Parathyroid adenoma (tissue), 2 donors: ENCODE measurements at regions not wholly inside any gene's neighbourhood (a gene's known extent, or its start where the extent isn't known, plus 50 kb on each side); places are given as distances from the start of the nearest gene placed in this dataset.

Source experiments
- H2AFZ ChIP-seq: fragments of 300-600 bp; sonication (generic); one replicate; pipeline ENCODE4 v1.7.0; 2017; ENCODE audit warnings: antibody characterized with exemption, mild to moderate bottlenecking
- H3K27ac ChIP-seq: fragments of 300-600 bp; sonication (generic); one replicate; pipeline ENCODE4 v1.7.0; 2017
- H3K27me3 ChIP-seq: fragments of 300-600 bp; sonication (generic); one replicate; pipeline ENCODE4 v1.7.0; 2017; ENCODE audit warnings: low read length; ENCODE audit not compliant: control insufficient read depth, insufficient read depth
- H3K36me3 ChIP-seq: fragments of 300-600 bp; sonication (generic); one replicate; pipeline ENCODE4 v1.7.0; 2017; ENCODE audit warnings: low read length; ENCODE audit not compliant: control insufficient read depth, insufficient read depth
- H3K4me1 ChIP-seq: fragments of 300-600 bp; sonication (generic); one replicate; pipeline ENCODE4 v1.7.0; 2017; ENCODE audit warnings: control low read depth
- H3K4me2 ChIP-seq: fragments of 300-600 bp; sonication (generic); one replicate; pipeline ENCODE4 v1.7.0; 2017; ENCODE audit warnings: low read length
- H3K4me3 ChIP-seq: fragments of 300-600 bp; sonication (generic); one replicate; pipeline ENCODE4 v1.7.0; 2017; ENCODE audit warnings: low read depth, low read length
- H3K79me2 ChIP-seq: fragments of 300-600 bp; sonication (generic); one replicate; pipeline ENCODE4 v1.7.0; 2017; ENCODE audit warnings: control low read depth
- H3K9ac ChIP-seq: fragments of 300-600 bp; sonication (generic); one replicate; pipeline ENCODE4 v1.7.0; 2017; ENCODE audit warnings: mild to moderate bottlenecking
- H3K9me3 ChIP-seq: fragments of 300-600 bp; sonication (generic); one replicate; pipeline ENCODE4 v1.7.0; 2017; ENCODE audit warnings: low read length; ENCODE audit not compliant: control insufficient read depth
- TF ChIP-seq, protein P1 (sequence below): fragments of 300-600 bp; sonication (generic); IDR thresholded peaks from one replicate; pipeline ENCODE4 v1.7.0; 2017; ENCODE audit warnings: antibody characterized with exemption, mild to moderate bottlenecking
- donor health status: primary hyperparathyroidism.

DNA sequence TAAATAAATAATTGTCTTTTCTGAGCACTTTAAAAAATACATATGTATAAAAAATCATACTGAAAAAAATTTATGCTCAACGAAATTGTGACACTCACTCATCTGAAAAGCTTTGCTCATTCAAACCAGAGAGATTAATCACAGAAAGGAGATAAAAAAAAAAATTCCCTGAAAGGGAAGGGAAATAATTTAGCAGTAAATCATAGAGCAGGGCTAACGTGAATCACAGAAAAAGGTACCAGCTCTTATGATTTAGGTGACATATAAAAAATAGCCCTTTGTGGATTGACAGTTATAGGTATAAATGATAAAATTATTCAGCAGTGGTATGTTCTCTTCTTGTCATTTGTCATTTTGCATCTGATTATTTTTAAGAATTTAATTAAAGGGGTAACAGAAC, 552.7 kb upstream of the TENM3 start:
- TF ChIP-seq, protein P1, sequence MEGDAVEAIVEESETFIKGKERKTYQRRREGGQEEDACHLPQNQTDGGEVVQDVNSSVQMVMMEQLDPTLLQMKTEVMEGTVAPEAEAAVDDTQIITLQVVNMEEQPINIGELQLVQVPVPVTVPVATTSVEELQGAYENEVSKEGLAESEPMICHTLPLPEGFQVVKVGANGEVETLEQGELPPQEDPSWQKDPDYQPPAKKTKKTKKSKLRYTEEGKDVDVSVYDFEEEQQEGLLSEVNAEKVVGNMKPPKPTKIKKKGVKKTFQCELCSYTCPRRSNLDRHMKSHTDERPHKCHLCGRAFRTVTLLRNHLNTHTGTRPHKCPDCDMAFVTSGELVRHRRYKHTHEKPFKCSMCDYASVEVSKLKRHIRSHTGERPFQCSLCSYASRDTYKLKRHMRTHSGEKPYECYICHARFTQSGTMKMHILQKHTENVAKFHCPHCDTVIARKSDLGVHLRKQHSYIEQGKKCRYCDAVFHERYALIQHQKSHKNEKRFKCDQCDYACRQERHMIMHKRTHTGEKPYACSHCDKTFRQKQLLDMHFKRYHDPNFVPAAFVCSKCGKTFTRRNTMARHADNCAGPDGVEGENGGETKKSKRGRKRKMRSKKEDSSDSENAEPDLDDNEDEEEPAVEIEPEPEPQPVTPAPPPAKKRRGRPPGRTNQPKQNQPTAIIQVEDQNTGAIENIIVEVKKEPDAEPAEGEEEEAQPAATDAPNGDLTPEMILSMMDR: no peak
- no peak overlapping the region for H3K27ac ChIP-seq
- H3K9ac ChIP-seq: no peak overlapping the region
- H3K4me2 ChIP-seq: no peak overlapping the region
- H3K4me3 ChIP-seq: no peak overlapping the region
- H3K9me3 ChIP-seq: no peaks in the 10 kb centered on the region
- H3K79me2 ChIP-seq: no peaks in the 10 kb centered on the region
- H3K36me3 ChIP-seq: no peaks in the 10 kb centered on the region
- no peaks in the 10 kb centered on the region for H3K27me3 ChIP-seq
- no peaks in the 10 kb centered on the region for H3K4me1 ChIP-seq
- no peak overlapping the region for H2AFZ ChIP-seq

DNA sequence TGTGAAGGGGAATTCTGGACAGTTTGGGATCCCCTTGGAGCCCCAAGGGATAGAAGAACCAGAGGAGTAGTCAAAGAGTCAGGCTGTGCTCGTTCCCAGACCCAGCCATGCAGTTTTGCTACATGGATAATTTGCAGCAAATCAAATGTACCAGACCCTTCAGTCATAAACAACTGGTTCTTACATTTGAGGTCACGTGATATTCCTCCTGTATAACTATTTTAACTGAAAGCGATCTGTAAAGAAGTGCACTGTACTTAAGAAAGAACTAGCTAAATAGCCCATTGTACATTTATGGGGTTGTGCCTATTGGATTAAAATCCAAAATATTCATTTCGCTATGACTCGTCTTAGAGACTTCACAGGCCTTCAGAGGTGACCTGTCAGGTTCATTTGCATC, 550.2 kb upstream of the TENM3 start:
- H3K4me2 ChIP-seq: no peak overlapping the region
- no peak overlapping the region for H3K9ac ChIP-seq
- H3K36me3 ChIP-seq: no peaks in the 10 kb centered on the region
- H3K4me3 ChIP-seq: no peak overlapping the region
- no peak overlapping the region for H3K27ac ChIP-seq
- H3K27me3 ChIP-seq: no peaks in the 10 kb centered on the region
- no peaks in the 10 kb centered on the region for H3K9me3 ChIP-seq
- no peak overlapping the region for H2AFZ ChIP-seq
- TF ChIP-seq, protein P1: no peak
- no peaks in the 10 kb centered on the region for H3K79me2 ChIP-seq
- H3K4me1 ChIP-seq: no peaks in the 10 kb centered on the region

DNA sequence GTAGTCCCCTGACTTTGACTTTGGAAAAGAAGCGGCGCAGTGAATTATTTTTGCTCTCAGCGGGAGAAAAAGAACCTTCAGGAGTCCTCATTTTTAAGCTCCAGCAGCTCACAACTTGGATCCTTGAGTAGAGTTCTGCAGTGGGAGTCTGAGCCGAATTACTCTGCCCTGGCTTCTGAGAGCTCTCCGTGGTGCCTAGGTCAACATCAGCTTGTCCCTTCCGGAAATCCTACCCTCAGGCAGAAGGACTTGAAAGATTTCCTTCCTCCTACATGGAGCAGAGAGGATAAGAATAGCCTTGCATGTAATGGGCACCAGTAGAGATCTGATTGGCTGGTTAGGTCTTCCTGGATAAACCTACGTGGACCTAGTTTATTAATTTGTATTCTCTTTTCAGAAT, 549.7 kb upstream of the TENM3 start:
- Histone ChIP-seq H3K36me3 (no peaks in the 10 kb centered on the region), H3K4me3 (no peak overlapping the region), H3K4me2 (no peak overlapping the region), H2AFZ (no peak overlapping the region), H3K9ac (no peak overlapping the region), H3K27ac (no peak overlapping the region), H3K27me3 (no peaks in the 10 kb centered on the region), H3K9me3 (no peaks in the 10 kb centered on the region), H3K79me2 (no peaks in the 10 kb centered on the region), H3K4me1 (no peaks in the 10 kb centered on the region)
- TF ChIP-seq, protein P1: no peak

DNA sequence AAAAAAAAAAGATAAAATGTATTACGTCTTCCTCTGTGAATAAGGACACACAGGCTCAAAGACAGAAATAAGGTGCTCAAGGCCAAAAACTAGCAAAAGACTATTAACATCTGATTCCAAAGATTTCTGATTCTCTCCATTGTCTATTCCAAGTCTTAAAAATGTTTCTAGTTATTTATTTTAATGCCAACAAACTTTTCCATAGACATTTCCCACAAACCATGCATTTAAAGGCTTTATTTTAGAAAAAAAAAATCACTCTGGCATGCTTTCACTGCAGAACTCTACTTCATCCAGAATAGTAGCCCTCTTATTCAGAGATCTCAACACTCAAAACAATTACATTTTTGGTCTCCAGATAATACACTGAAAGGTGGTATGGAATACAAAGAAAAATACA, 545.0 kb upstream of the TENM3 start:
- TF ChIP-seq, protein P1: no peak
- H3K4me1 ChIP-seq: no peaks in the 10 kb centered on the region
- H3K36me3 ChIP-seq: no peaks in the 10 kb centered on the region
- H3K9ac ChIP-seq: no peak overlapping the region
- no peak overlapping the region for H3K4me2 ChIP-seq
- H3K27me3 ChIP-seq: no peaks in the 10 kb centered on the region
- no peak overlapping the region for H3K27ac ChIP-seq
- H2AFZ ChIP-seq: no peak overlapping the region
- H3K79me2 ChIP-seq: no peaks in the 10 kb centered on the region
- H3K9me3 ChIP-seq: no peaks in the 10 kb centered on the region
- H3K4me3 ChIP-seq: no peak overlapping the region

DNA sequence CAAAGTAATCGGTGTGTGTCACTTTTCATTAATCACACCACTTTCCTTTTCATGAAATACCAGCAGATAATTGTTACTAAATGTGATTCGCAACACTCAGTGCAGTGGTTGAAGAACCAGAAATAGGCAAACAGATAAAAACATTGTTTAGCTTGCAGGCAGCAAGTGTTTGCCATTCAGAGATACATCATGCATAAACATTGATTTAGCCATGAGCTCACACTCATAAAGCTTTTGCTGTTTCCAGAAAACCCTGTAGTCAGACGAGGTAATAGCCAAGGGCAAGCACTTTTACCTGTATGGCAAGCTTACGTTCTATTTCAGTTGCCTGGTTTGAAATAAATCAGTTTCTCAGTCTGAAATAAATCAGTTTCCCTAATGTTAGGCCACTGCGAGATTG, 542.0 kb upstream of the TENM3 start:
- H3K27ac ChIP-seq: no peak overlapping the region
- no peaks in the 10 kb centered on the region for H3K4me1 ChIP-seq
- H3K4me2 ChIP-seq: no peak overlapping the region
- no peak overlapping the region for H3K4me3 ChIP-seq
- H2AFZ ChIP-seq: no peak overlapping the region
- TF ChIP-seq, protein P1: no peak
- H3K9me3 ChIP-seq: no peaks in the 10 kb centered on the region
- no peaks in the 10 kb centered on the region for H3K79me2 ChIP-seq
- no peaks in the 10 kb centered on the region for H3K36me3 ChIP-seq
- no peaks in the 10 kb centered on the region for H3K27me3 ChIP-seq
- H3K9ac ChIP-seq: no peak overlapping the region
